ENCODE measurements at regions not wholly inside any gene's neighbourhood (a gene's known extent, or its start where the extent isn't known, plus 50 kb on each side); places are given as distances from the start of the nearest gene placed in this dataset.
A peak's percentile ranks its signal among the peaks of the same experiment; 100 is the strongest.

- Histone ChIP-seq H3K9me3 (no peaks in the 10 kb centered on the region), H3K27ac (no peak overlapping the region), H3K4me3 (no peak overlapping the region), H3K27me3 (no peaks in the 10 kb centered on the region), H3K4me1 (peaks cover 0 to 65% (median 28%) of the 10 kb centered on the region in 4 donors), H3K36me3 (no peaks in the 10 kb centered on the region)
- TF ChIP-seq EP300 (IDR thresholded peaks at IDR 0.05) (no peak), CTCF (IDR thresholded peaks at IDR 0.05) (no peak), POLR2A (IDR thresholded peaks at IDR 0.05) (no peak), POLR2AphosphoS5 (IDR thresholded peaks at IDR 0.05) (no peak)
- intact Hi-C loops (cut with DNase I; ENCODE audit: low total_unique reads) = no loop called here
- DNase-seq = no peak
- 87 to 97% (median 92%) methylated on average over 2 of the region's 2 CpGs for WGBS, 5 donors
Measured at GRCh38 chr1:184911830-184912229, 62.5 kb downstream of the NIBAN1 start.

DNA sequence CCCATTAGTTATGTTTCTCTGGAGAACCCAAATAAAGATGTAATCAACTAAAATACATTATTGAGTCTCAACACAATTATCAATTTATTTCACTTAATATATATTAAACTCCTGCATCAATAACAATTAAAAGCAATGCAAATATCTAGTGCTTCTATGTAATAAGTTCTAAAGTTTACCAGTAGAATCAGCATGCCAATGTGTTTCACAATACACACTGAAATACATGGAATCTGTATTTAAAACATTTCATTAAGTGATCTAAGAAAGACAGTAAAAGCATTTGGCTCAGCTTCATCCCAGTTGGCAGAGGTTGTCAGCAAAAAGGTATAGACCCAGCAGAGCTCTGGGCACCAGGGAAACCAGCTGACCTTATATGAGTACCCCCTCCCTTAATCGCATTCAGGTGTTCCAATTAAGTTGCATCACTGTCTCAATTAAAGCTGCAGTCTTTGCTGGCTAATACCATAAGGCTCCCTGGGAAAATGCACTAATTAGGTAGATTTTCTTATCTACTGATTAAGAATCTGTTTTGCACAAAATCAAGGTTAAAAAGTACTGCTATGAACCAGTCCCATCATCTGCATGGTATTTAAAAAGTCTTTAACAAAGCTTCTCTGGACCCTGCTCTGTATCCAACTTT lies 63.1 kb downstream of the NIBAN1 start:
- no peak for TF ChIP-seq POLR2AphosphoS5 (IDR thresholded peaks at IDR 0.05)
- TF ChIP-seq EP300 (IDR thresholded peaks at IDR 0.05) = no peak
- TF ChIP-seq CTCF (IDR thresholded peaks at IDR 0.05) = no peak
- no peak for TF ChIP-seq POLR2A (IDR thresholded peaks at IDR 0.05)
- intact Hi-C loops (cut with DNase I; ENCODE audit: low total_unique reads) = no loop called here
- WGBS, 5 donors = 89 to 100% (median 94%) methylated on average over 1 of the region's 1 CpG
- peaks cover 3 to 71% (median 34%) of the 10 kb centered on the region in 4 donors for H3K4me1 ChIP-seq
- H3K27me3 ChIP-seq = no peaks in the 10 kb centered on the region
- no peak overlapping the region for H3K4me3 ChIP-seq
- no peaks in the 10 kb centered on the region for H3K36me3 ChIP-seq
- DNase-seq = no peak
- peak overlapping the region in 1 of 5 donors; percentile 19 for H3K27ac ChIP-seq
- H3K9me3 ChIP-seq = no peaks in the 10 kb centered on the region

DNA sequence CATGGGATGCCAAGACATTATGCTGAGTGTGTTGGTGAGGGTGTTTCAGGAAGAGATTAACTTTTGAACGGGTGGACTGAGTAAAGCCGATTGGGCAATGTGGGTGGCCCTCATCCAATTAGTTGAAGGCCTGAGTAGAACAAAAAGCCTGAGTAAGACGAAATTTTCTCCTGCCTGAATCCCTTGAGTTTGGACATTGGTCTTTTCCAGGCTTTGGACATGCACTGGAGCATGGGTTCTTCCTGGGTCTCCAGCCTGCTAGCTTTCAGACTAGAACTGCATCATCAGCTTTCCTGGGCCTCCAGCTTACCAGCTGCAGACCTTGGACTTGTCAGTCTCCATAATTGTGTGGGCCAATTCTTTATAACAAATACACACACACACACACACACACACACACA lies 63.6 kb downstream of the NIBAN1 start:
- 51 to 77% (median 67%) methylated on average over 3 of the region's 3 CpGs for WGBS, 5 donors
- no peaks in the 10 kb centered on the region for H3K9me3 ChIP-seq
- peak in 1 of 2 donors; percentile 47 for DNase-seq
- intact Hi-C loops (cut with DNase I; ENCODE audit: low total_unique reads) = no loop called here
- no peaks in the 10 kb centered on the region for H3K36me3 ChIP-seq
- H3K27ac ChIP-seq = peak overlapping the region in 2 of 5 donors; percentile 19 to 26
- TF ChIP-seq POLR2AphosphoS5 (IDR thresholded peaks at IDR 0.05) (peak; percentile 14 to 62 (median 14)), CTCF (IDR thresholded peaks at IDR 0.05) (no peak)
- no peaks in the 10 kb centered on the region for H3K27me3 ChIP-seq
- peaks cover 7 to 73% (median 39%) of the 10 kb centered on the region in 4 donors for H3K4me1 ChIP-seq
- H3K4me3 ChIP-seq = no peak overlapping the region

DNA sequence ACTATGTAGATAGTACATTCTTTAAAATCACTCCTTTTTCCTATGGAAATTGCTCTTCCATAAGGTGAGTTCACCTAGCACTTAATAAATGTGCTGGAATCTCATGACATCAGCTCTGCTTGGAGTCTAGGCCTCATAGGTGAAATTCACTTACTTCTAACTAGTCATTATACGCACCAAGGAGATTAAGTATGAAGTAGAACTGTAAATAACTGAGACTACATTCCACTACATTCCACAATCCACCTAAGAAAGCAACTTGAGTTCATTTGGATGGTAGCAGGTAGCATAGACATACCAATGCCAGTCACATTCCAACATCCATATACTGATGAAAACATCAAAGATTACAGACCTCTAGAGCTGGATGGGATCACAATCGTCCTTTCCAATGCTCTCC lies 64.3 kb downstream of the NIBAN1 start:
- Histone ChIP-seq H3K27ac (peak overlapping the region in 2 of 5 donors; percentile 19 to 26), H3K36me3 (no peaks in the 10 kb centered on the region), H3K27me3 (no peaks in the 10 kb centered on the region), H3K4me3 (no peak overlapping the region), H3K4me1 (peaks cover 11 to 73% (median 46%) of the 10 kb centered on the region in 4 donors), H3K9me3 (no peaks in the 10 kb centered on the region)
- 80 to 96% (median 92%) methylated on average over 2 of the region's 2 CpGs for WGBS, 5 donors
- TF ChIP-seq POLR2A (IDR thresholded peaks at IDR 0.05) (no peak), POLR2AphosphoS5 (IDR thresholded peaks at IDR 0.05) (no peak), EP300 (IDR thresholded peaks at IDR 0.05) (no peak), CTCF (IDR thresholded peaks at IDR 0.05) (no peak)
- intact Hi-C loops (cut with DNase I; ENCODE audit: low total_unique reads) = no loop called here
- DNase-seq = no peak

Measured in stomach (tissue), 8 donors.